ENCODE measurements at regions not wholly inside any gene's neighbourhood (a gene's known extent, or its start where the extent isn't known, plus 50 kb on each side); places are given as distances from the start of the nearest gene placed in this dataset.

- TF ChIP-seq CTCF (IDR thresholded peaks at IDR 0.05), result no peak
- no peak for TF ChIP-seq POLR2A (IDR thresholded peaks at IDR 0.05)
Observed at GRCh38 chr3:82521657-82522056, 760.2 kb upstream of the GBE1 start.
